Right lobe of liver (tissue), 4 donors: ENCODE measurements at regions not wholly inside any gene's neighbourhood (a gene's known extent, or its start where the extent isn't known, plus 50 kb on each side); places are given as distances from the start of the nearest gene placed in this dataset.

Source experiments
- POLR2A ChIP-seq: fragments of 450-650 bp; IDR thresholded peaks from one replicate; pipeline ENCODE4 v1.6.1; 2017; ENCODE audit warnings: antibody characterized with exemption, mild to moderate bottlenecking
- TF ChIP-seq, protein P1 (sequence below), 4 donors: fragments of 200-600 bp in 3 of 4; fragments of 450-650 bp in 1 of 4; IDR thresholded peaks; one replicate each; pipeline versions ENCODE4 v1.5.1 to v1.8.0; 2016 to 2022; ENCODE audit warnings: antibody characterized with exemption in 4 of 4, mild to moderate bottlenecking in 2 of 4
- donor health status: DM: no; HTN: no; CAD: no.
- donor health status: DM: no; HTN: no; CAD: no.
- donor health status: DM: no; HTN: yes; CAD: no.

DNA sequence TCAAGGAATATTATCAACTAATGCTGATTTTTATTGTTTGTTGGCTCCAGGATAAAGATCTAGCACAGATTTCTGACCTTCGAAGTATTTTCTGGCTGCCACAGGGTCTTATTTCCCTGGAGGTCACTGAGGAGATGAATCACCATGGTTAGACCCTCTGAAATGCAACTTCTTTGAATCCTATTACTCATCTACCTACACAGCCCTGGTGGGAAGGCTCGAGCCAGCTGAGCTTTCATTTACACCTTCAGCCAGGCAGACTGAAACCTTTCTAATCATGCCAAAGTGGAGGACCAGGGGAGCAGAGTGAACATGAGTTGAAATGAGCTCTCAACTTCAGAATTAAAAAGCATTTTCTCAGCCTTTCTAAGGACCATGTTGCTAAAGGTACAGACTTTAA, 130.5 kb downstream of the SMIM20 start:
- TF ChIP-seq, protein P1, sequence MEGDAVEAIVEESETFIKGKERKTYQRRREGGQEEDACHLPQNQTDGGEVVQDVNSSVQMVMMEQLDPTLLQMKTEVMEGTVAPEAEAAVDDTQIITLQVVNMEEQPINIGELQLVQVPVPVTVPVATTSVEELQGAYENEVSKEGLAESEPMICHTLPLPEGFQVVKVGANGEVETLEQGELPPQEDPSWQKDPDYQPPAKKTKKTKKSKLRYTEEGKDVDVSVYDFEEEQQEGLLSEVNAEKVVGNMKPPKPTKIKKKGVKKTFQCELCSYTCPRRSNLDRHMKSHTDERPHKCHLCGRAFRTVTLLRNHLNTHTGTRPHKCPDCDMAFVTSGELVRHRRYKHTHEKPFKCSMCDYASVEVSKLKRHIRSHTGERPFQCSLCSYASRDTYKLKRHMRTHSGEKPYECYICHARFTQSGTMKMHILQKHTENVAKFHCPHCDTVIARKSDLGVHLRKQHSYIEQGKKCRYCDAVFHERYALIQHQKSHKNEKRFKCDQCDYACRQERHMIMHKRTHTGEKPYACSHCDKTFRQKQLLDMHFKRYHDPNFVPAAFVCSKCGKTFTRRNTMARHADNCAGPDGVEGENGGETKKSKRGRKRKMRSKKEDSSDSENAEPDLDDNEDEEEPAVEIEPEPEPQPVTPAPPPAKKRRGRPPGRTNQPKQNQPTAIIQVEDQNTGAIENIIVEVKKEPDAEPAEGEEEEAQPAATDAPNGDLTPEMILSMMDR (IDR thresholded peaks at IDR 0.05), result no peak
- TF ChIP-seq POLR2A, result no peak
